ENCODE measurements at regions not wholly inside any gene's neighbourhood (a gene's known extent, or its start where the extent isn't known, plus 50 kb on each side); places are given as distances from the start of the nearest gene placed in this dataset.

GRCh38 chr11:92552942-92553341 is 328.3 kb downstream of the FAT3 start:
- H3K27ac ChIP-seq, result no peak overlapping the region
- DNase-seq, result no peak
- H3K36me3 ChIP-seq, result no peaks in the 10 kb centered on the region
- H3K27me3 ChIP-seq, result no peaks in the 10 kb centered on the region
- no peaks in the 10 kb centered on the region for H3K9me3 ChIP-seq
- H3K4me3 ChIP-seq, result no peak overlapping the region
- 36 to 60% (median 48%) methylated on average over 2 of the region's 2 CpGs for WGBS, 5 donors
- intact Hi-C loops (cut with DNase I; ENCODE audit: low total_unique reads), result no loop called here
- peaks cover 0 to 6% (median 0%) of the 10 kb centered on the region in 4 donors for H3K4me1 ChIP-seq
- TF ChIP-seq POLR2A (IDR thresholded peaks at IDR 0.05) (no peak), CTCF (IDR thresholded peaks at IDR 0.05) (peak in 2 of 7 experiments; percentile 12 to 19)

- Histone ChIP-seq H3K4me3 (no peak overlapping the region), H3K27ac (no peak overlapping the region), H3K4me1 (peaks cover 0 to 12% (median 0%) of the 10 kb centered on the region in 4 donors), H3K9me3 (no peaks in the 10 kb centered on the region), H3K36me3 (no peaks in the 10 kb centered on the region), H3K27me3 (no peaks in the 10 kb centered on the region)
- TF ChIP-seq POLR2A (IDR thresholded peaks at IDR 0.05), result no peak
- no peak for TF ChIP-seq EP300 (IDR thresholded peaks at IDR 0.05)
- TF ChIP-seq POLR2AphosphoS5 (IDR thresholded peaks at IDR 0.05), result no peak
- TF ChIP-seq CTCF (IDR thresholded peaks at IDR 0.05), result no peak
- no peak for DNase-seq
- WGBS, 5 donors, result 92 to 95% (median 94%) methylated on average over 7 of the region's 7 CpGs
- intact Hi-C loops (cut with DNase I; ENCODE audit: low total_unique reads), result no loop called here
These were observed 330.1 kb downstream of the FAT3 start for GRCh38 chr11:92554688-92555087.

- H3K9me3 ChIP-seq, result no peaks in the 10 kb centered on the region
- TF ChIP-seq CTCF (IDR thresholded peaks at IDR 0.05) (no peak), POLR2AphosphoS5 (IDR thresholded peaks at IDR 0.05) (no peak), POLR2A (IDR thresholded peaks at IDR 0.05) (no peak), EP300 (IDR thresholded peaks at IDR 0.05) (no peak)
- 47 to 53% (median 53%) methylated on average over 4 of the region's 4 CpGs for WGBS, 5 donors
- H3K27ac ChIP-seq, result no peak overlapping the region
- intact Hi-C loops (cut with DNase I; ENCODE audit: low total_unique reads), result no loop called here
- H3K36me3 ChIP-seq, result no peaks in the 10 kb centered on the region
- peaks cover 0 to 8% (median 0%) of the 10 kb centered on the region in 4 donors for H3K4me1 ChIP-seq
- H3K4me3 ChIP-seq, result no peak overlapping the region
- peak in 1 of 2 donors; percentile 66 for DNase-seq
- H3K27me3 ChIP-seq, result no peaks in the 10 kb centered on the region
These were observed 331.8 kb downstream of the FAT3 start for GRCh38 chr11:92556431-92556830.

DNA sequence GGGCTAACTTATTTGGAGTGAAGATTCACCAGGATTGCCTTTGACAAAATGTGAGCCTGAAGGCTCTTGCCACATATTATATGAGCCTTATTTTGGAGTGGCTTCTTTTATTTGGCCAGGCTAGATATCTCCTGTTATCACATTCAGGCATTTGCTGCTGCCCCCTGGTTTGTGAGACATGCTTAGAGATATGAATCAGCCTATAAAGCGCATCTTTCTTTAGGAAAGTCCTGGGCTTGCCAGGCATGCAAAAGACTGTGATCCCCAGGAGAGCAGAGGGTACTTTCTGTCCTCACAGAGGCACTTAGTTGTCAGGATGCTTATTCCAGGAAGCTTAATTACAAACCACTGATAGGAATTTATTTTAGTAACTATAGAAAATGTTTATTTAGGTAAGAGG is 333.3 kb downstream of the FAT3 start:
- TF ChIP-seq CTCF (IDR thresholded peaks at IDR 0.05), result no peak
- peaks cover 0 to 8% (median 0%) of the 10 kb centered on the region in 4 donors for H3K4me1 ChIP-seq
- intact Hi-C loops (cut with DNase I; ENCODE audit: low total_unique reads), result no loop called here
- no peak overlapping the region for H3K4me3 ChIP-seq
- H3K9me3 ChIP-seq, result no peaks in the 10 kb centered on the region
- no peaks in the 10 kb centered on the region for H3K36me3 ChIP-seq
- DNase-seq, result no peak
- H3K27ac ChIP-seq, result no peak overlapping the region
- H3K27me3 ChIP-seq, result no peaks in the 10 kb centered on the region
- 67 to 91% (median 83%) methylated on average over 1 of the region's 1 CpG for WGBS, 5 donors

Measured in stomach (tissue), 8 donors.